ENCODE measurements at regions not wholly inside any gene's neighbourhood (a gene's known extent, or its start where the extent isn't known, plus 50 kb on each side); places are given as distances from the start of the nearest gene placed in this dataset.

- no peak for DNase-seq
These were observed 428.6 kb downstream of the RFC3 start for GRCh38 chr13:34246511-34246910.

- DNase-seq = no peak
These were observed 429.6 kb downstream of the RFC3 start for GRCh38 chr13:34247596-34247995.

- no peak for DNase-seq
These were observed 431.6 kb downstream of the RFC3 start for GRCh38 chr13:34249546-34250039.

- DNase-seq = no peak
These were observed 432.3 kb downstream of the RFC3 start for GRCh38 chr13:34250151-34250670.

- DNase-seq = no peak
These were observed 436.4 kb downstream of the RFC3 start for GRCh38 chr13:34254366-34254765.

GRCh38 chr13:34255711-34256110, 437.8 kb downstream of the RFC3 start:
- DNase-seq = no peak

GRCh38 chr13:34256236-34256635, 438.3 kb downstream of the RFC3 start:
- no peak for DNase-seq

GRCh38 chr13:34257966-34258365, 440.0 kb downstream of the RFC3 start:
- DNase-seq = peak; percentile 2

GRCh38 chr13:34258646-34259386, 440.9 kb downstream of the RFC3 start:
- DNase-seq = no peak

GRCh38 chr13:34263681-34264080, 445.7 kb downstream of the RFC3 start:
- no peak for DNase-seq

GRCh38 chr13:34265046-34265679, 447.2 kb downstream of the RFC3 start:
- no peak for DNase-seq

- DNase-seq = no peak
These were observed 458.8 kb downstream of the RFC3 start for GRCh38 chr13:34276764-34277163.

GRCh38 chr13:34277936-34278335, 460.0 kb downstream of the RFC3 start:
- no peak for DNase-seq

- DNase-seq = no peak
These were observed 460.8 kb downstream of the RFC3 start for GRCh38 chr13:34278780-34279179.

GRCh38 chr13:34290661-34291060, 472.7 kb downstream of the RFC3 start:
- DNase-seq = peak; percentile 11

- DNase-seq = peak; percentile 4
These were observed 476.7 kb downstream of the RFC3 start for GRCh38 chr13:34294483-34295129.

- DNase-seq = no peak
These were observed 482.6 kb downstream of the RFC3 start for GRCh38 chr13:34300559-34300958.

- DNase-seq = no peak
These were observed 484.6 kb downstream of the RFC3 start for GRCh38 chr13:34302596-34302995.

GRCh38 chr13:34303346-34303745, 485.4 kb downstream of the RFC3 start:
- no peak for DNase-seq

GRCh38 chr13:34307607-34308006, 489.7 kb downstream of the RFC3 start:
- no peak for DNase-seq

- DNase-seq = no peak
These were observed 490.8 kb downstream of the RFC3 start for GRCh38 chr13:34308725-34309124.

- no peak for DNase-seq
These were observed 492.6 kb downstream of the RFC3 start for GRCh38 chr13:34310539-34310938.

GRCh38 chr13:34311251-34311650, 493.3 kb downstream of the RFC3 start:
- no peak for DNase-seq

Measured in renal pelvis (tissue), 1 donor.